ENCODE measurements at regions not wholly inside any gene's neighbourhood (a gene's known extent, or its start where the extent isn't known, plus 50 kb on each side); places are given as distances from the start of the nearest gene placed in this dataset.

GRCh38 chr12:115085594-115085993, 401.6 kb upstream of the TBX3 start:
- no peak overlapping the region for H3K4me3 ChIP-seq
- no peak for DNase-seq
- ATAC-seq (ENCODE audit: insufficient read depth, low FRiP score), result no peak
- H3K27me3 ChIP-seq (ENCODE audit: control insufficient read depth in 3 of 3, insufficient read depth in 3 of 3, low read length in 2 of 3), result no peaks in the 10 kb centered on the region
- WGBS, 2 donors, result 91 to 96% methylated on average over 7 of the region's 7 CpGs
- no peak overlapping the region for H3K27ac ChIP-seq (ENCODE audit: low read depth in 1 of 2, low read length in 1 of 2)
- peaks cover 0 to 8% (median 0%) of the 10 kb centered on the region in 5 donors for H3K4me1 ChIP-seq (ENCODE audit: control insufficient read depth in 5 of 5, insufficient read depth in 5 of 5, low read length in 5 of 5)
- TF ChIP-seq CTCF (IDR thresholded peaks at IDR 0.05; ENCODE audit: control extremely low read depth, extremely low read depth), result no peak
- no peaks in the 10 kb centered on the region for H3K9me3 ChIP-seq (ENCODE audit: control insufficient read depth in 4 of 4, insufficient read depth in 3 of 4, low read length in 3 of 4)
- H3K9ac ChIP-seq (ENCODE audit: insufficient read depth in 1 of 2, low read length in 2 of 2), result no peak overlapping the region
- no peaks in the 10 kb centered on the region for H3K36me3 ChIP-seq (ENCODE audit: control insufficient read depth in 4 of 4, insufficient read depth in 4 of 4, low read length in 4 of 4)

- no peaks in the 10 kb centered on the region for H3K27me3 ChIP-seq (ENCODE audit: control insufficient read depth in 3 of 3, insufficient read depth in 3 of 3, low read length in 2 of 3)
- no peak overlapping the region for H3K9ac ChIP-seq (ENCODE audit: insufficient read depth in 1 of 2, low read length in 2 of 2)
- peaks cover 0 to under 1% (median 0%) of the 10 kb centered on the region in 5 donors for H3K4me1 ChIP-seq (ENCODE audit: control insufficient read depth in 5 of 5, insufficient read depth in 5 of 5, low read length in 5 of 5)
- no peak overlapping the region for H3K27ac ChIP-seq (ENCODE audit: low read depth in 1 of 2, low read length in 1 of 2)
- no peak for TF ChIP-seq CTCF (IDR thresholded peaks at IDR 0.05; ENCODE audit: control extremely low read depth, extremely low read depth)
- 65 to 79% methylated on average over 4 of the region's 4 CpGs for WGBS, 2 donors
- peak; percentile 54 for ATAC-seq (ENCODE audit: insufficient read depth, low FRiP score)
- no peaks in the 10 kb centered on the region for H3K36me3 ChIP-seq (ENCODE audit: control insufficient read depth in 4 of 4, insufficient read depth in 4 of 4, low read length in 4 of 4)
- H3K9me3 ChIP-seq (ENCODE audit: control insufficient read depth in 4 of 4, insufficient read depth in 3 of 4, low read length in 3 of 4), result peaks cover 0 to 3% (median 0%) of the 10 kb centered on the region in 4 donors
- no peak overlapping the region for H3K4me3 ChIP-seq
- DNase-seq, result peak in 1 of 3 donors; percentile 25
Observed at GRCh38 chr12:115079760-115080159, 395.8 kb upstream of the TBX3 start.

- Histone ChIP-seq H3K27ac (ENCODE audit: low read depth in 1 of 2, low read length in 1 of 2) (no peak overlapping the region), H3K9me3 (ENCODE audit: control insufficient read depth in 4 of 4, insufficient read depth in 3 of 4, low read length in 3 of 4) (peaks cover 0 to 3% (median 0%) of the 10 kb centered on the region in 4 donors), H3K27me3 (ENCODE audit: control insufficient read depth in 3 of 3, insufficient read depth in 3 of 3, low read length in 2 of 3) (peaks cover 0 to 2% (median 0%) of the 10 kb centered on the region in 3 donors), H3K36me3 (ENCODE audit: control insufficient read depth in 4 of 4, insufficient read depth in 4 of 4, low read length in 4 of 4) (no peaks in the 10 kb centered on the region), H3K9ac (ENCODE audit: insufficient read depth in 1 of 2, low read length in 2 of 2) (no peak overlapping the region), H3K4me3 (no peak overlapping the region), H3K4me1 (ENCODE audit: control insufficient read depth in 5 of 5, insufficient read depth in 5 of 5, low read length in 5 of 5) (no peaks in the 10 kb centered on the region)
- DNase-seq (no peak), ATAC-seq (ENCODE audit: insufficient read depth, low FRiP score) (no peak)
- 35 to 46% methylated on average over 6 of the region's 6 CpGs for WGBS, 2 donors
- TF ChIP-seq CTCF (IDR thresholded peaks at IDR 0.05; ENCODE audit: control extremely low read depth, extremely low read depth), result no peak
Observed at GRCh38 chr12:115078990-115079389, 395.0 kb upstream of the TBX3 start.

- H3K36me3 ChIP-seq (ENCODE audit: control insufficient read depth in 4 of 4, insufficient read depth in 4 of 4, low read length in 4 of 4), result no peaks in the 10 kb centered on the region
- H3K4me3 ChIP-seq, result no peak overlapping the region
- no peak overlapping the region for H3K27ac ChIP-seq (ENCODE audit: low read depth in 1 of 2, low read length in 1 of 2)
- DNase-seq (no peak), ATAC-seq (ENCODE audit: insufficient read depth, low FRiP score) (no peak)
- peaks cover 0 to 3% (median 0%) of the 10 kb centered on the region in 4 donors for H3K9me3 ChIP-seq (ENCODE audit: control insufficient read depth in 4 of 4, insufficient read depth in 3 of 4, low read length in 3 of 4)
- no peaks in the 10 kb centered on the region for H3K4me1 ChIP-seq (ENCODE audit: control insufficient read depth in 5 of 5, insufficient read depth in 5 of 5, low read length in 5 of 5)
- no peak for TF ChIP-seq CTCF (IDR thresholded peaks at IDR 0.05; ENCODE audit: control extremely low read depth, extremely low read depth)
- H3K9ac ChIP-seq (ENCODE audit: insufficient read depth in 1 of 2, low read length in 2 of 2), result no peak overlapping the region
- WGBS, 2 donors, result 74 to 82% methylated on average over 4 of the region's 4 CpGs
- H3K27me3 ChIP-seq (ENCODE audit: control insufficient read depth in 3 of 3, insufficient read depth in 3 of 3, low read length in 2 of 3), result peaks cover 0 to 4% (median 0%) of the 10 kb centered on the region in 3 donors
Observed at GRCh38 chr12:115078334-115078733, 394.4 kb upstream of the TBX3 start.
